ENCODE measurements at regions not wholly inside any gene's neighbourhood (a gene's known extent, or its start where the extent isn't known, plus 50 kb on each side); places are given as distances from the start of the nearest gene placed in this dataset.

DNA sequence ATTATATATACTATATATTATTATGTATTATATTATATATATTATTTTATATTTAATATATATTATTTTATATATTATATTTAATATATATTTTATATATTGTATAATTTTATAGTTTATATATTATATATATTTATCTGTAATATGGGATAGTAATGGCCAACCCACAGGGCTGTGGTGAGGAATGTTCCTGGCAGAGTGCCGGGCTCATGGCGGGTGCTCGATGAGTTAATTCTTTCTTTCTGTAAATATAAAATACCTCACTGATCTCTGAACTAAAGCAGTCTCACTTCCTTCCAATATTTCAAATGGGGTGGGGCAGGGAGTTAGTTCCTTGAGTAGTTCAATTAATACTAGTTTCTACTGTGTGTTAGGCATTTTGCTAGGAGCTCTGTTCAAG lies 389.4 kb downstream of the TSN start:
- Histone ChIP-seq H2AFZ (ENCODE audit: low read depth, low read length) (no peak overlapping the region), H3K4me3 (ENCODE audit: insufficient read depth, low read depth, low read length) (no peak overlapping the region), H3K27me3 (ENCODE audit: insufficient read depth, low read length) (no peaks in the 10 kb centered on the region), H3K9me3 (ENCODE audit: insufficient read depth, low read depth, low read length) (no peaks in the 10 kb centered on the region), H4K20me1 (ENCODE audit: insufficient read depth, low read length) (no peaks in the 10 kb centered on the region), H3K9ac (ENCODE audit: low read length) (no peak overlapping the region), H3K4me1 (ENCODE audit: insufficient read depth, low read length) (no peaks in the 10 kb centered on the region), H3K79me2 (ENCODE audit: insufficient read depth, low read length) (no peaks in the 10 kb centered on the region), H3K27ac (ENCODE audit: low read depth, low read length) (no peak overlapping the region), H3K4me2 (ENCODE audit: low read length) (no peak overlapping the region), H3K36me3 (ENCODE audit: insufficient read depth, low read length) (no peaks in the 10 kb centered on the region)
- no peak for FAIRE-seq
- no peaks in the 10 kb centered on the region for H3K4me1 Mint-ChIP-seq (ENCODE audit: low read depth, unreplicated experiment)
- TF ChIP-seq EZH2 (IDR thresholded peaks at IDR 0.05; ENCODE audit: insufficient read depth, low read length) (no peak), CTCF (IDR thresholded peaks at IDR 0.05; ENCODE audit: insufficient read depth, low read depth, low read length) (no peak)
- no peaks in the 10 kb centered on the region for H3K36me3 Mint-ChIP-seq (ENCODE audit: low read depth, unreplicated experiment)
- H3K4me3 Mint-ChIP-seq (ENCODE audit: unreplicated experiment), result no peak overlapping the region
- no peak for DNase-seq (ENCODE audit: low read depth)
- peaks cover 1% of the 10 kb centered on the region for H3K9me3 Mint-ChIP-seq (ENCODE audit: unreplicated experiment)
- H3K27ac Mint-ChIP-seq (ENCODE audit: unreplicated experiment), result no peak overlapping the region
- no peaks in the 10 kb centered on the region for H3K27me3 Mint-ChIP-seq (ENCODE audit: low read depth, unreplicated experiment)

DNA sequence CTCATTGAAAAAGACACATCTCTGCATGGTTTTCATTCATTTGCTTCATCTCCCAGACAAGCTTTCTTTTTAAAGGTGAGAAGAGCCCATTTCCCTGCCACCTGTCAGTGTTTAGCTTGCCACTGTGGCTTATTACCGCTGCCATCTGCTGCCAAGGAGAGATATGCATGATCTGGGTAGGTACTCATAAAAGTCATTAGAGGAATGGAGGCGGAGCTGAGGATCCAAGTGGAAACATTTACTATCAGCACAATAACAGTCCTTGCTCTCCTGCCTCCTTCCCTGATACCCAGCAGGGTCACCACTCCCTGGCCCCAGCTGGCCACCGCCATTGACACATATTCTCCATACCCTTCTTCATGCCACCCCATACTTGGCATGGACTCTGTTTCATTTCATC lies 390.4 kb downstream of the TSN start:
- TF ChIP-seq EZH2 (IDR thresholded peaks at IDR 0.05; ENCODE audit: insufficient read depth, low read length), result no peak
- TF ChIP-seq CTCF (IDR thresholded peaks at IDR 0.05; ENCODE audit: insufficient read depth, low read depth, low read length), result no peak
- Mint-ChIP-seq H3K9me3 (ENCODE audit: unreplicated experiment) (peaks cover 1% of the 10 kb centered on the region), H3K4me3 (ENCODE audit: unreplicated experiment) (no peak overlapping the region), H3K27me3 (ENCODE audit: low read depth, unreplicated experiment) (peaks cover 2% of the 10 kb centered on the region), H3K36me3 (ENCODE audit: low read depth, unreplicated experiment) (no peaks in the 10 kb centered on the region), H3K4me1 (ENCODE audit: low read depth, unreplicated experiment) (no peaks in the 10 kb centered on the region), H3K27ac (ENCODE audit: unreplicated experiment) (no peak overlapping the region)
- Histone ChIP-seq H3K27me3 (ENCODE audit: insufficient read depth, low read length) (no peaks in the 10 kb centered on the region), H4K20me1 (ENCODE audit: insufficient read depth, low read length) (no peaks in the 10 kb centered on the region), H3K79me2 (ENCODE audit: insufficient read depth, low read length) (no peaks in the 10 kb centered on the region), H3K27ac (ENCODE audit: low read depth, low read length) (no peak overlapping the region), H3K36me3 (ENCODE audit: insufficient read depth, low read length) (no peaks in the 10 kb centered on the region), H3K9ac (ENCODE audit: low read length) (no peak overlapping the region), H3K4me1 (ENCODE audit: insufficient read depth, low read length) (no peaks in the 10 kb centered on the region), H3K4me3 (ENCODE audit: insufficient read depth, low read depth, low read length) (no peak overlapping the region), H3K4me2 (ENCODE audit: low read length) (no peak overlapping the region), H2AFZ (ENCODE audit: low read depth, low read length) (no peak overlapping the region), H3K9me3 (ENCODE audit: insufficient read depth, low read depth, low read length) (no peaks in the 10 kb centered on the region)
- FAIRE-seq (no peak), DNase-seq (ENCODE audit: low read depth) (no peak)

GRCh38 chr2:122148128-122148767 lies 392.8 kb downstream of the TSN start:
- Histone ChIP-seq H4K20me1 (ENCODE audit: insufficient read depth, low read length) (no peaks in the 10 kb centered on the region), H3K27me3 (ENCODE audit: insufficient read depth, low read length) (no peaks in the 10 kb centered on the region), H3K4me2 (ENCODE audit: low read length) (no peak overlapping the region), H3K27ac (ENCODE audit: low read depth, low read length) (no peak overlapping the region), H3K79me2 (ENCODE audit: insufficient read depth, low read length) (no peaks in the 10 kb centered on the region), H3K9ac (ENCODE audit: low read length) (no peak overlapping the region), H3K9me3 (ENCODE audit: insufficient read depth, low read depth, low read length) (no peaks in the 10 kb centered on the region), H3K36me3 (ENCODE audit: insufficient read depth, low read length) (no peaks in the 10 kb centered on the region), H3K4me1 (ENCODE audit: insufficient read depth, low read length) (no peaks in the 10 kb centered on the region), H2AFZ (ENCODE audit: low read depth, low read length) (no peak overlapping the region), H3K4me3 (ENCODE audit: insufficient read depth, low read depth, low read length) (no peak overlapping the region)
- DNase-seq (ENCODE audit: low read depth), result no peak
- Mint-ChIP-seq H3K4me3 (ENCODE audit: unreplicated experiment) (no peak overlapping the region), H3K27ac (ENCODE audit: unreplicated experiment) (no peak overlapping the region), H3K9me3 (ENCODE audit: unreplicated experiment) (no peaks in the 10 kb centered on the region), H3K4me1 (ENCODE audit: low read depth, unreplicated experiment) (no peaks in the 10 kb centered on the region), H3K36me3 (ENCODE audit: low read depth, unreplicated experiment) (no peaks in the 10 kb centered on the region), H3K27me3 (ENCODE audit: low read depth, unreplicated experiment) (peaks cover 11% of the 10 kb centered on the region)
- no peak for TF ChIP-seq CTCF (IDR thresholded peaks at IDR 0.05; ENCODE audit: insufficient read depth, low read depth, low read length)
- TF ChIP-seq EZH2 (IDR thresholded peaks at IDR 0.05; ENCODE audit: insufficient read depth, low read length), result no peak
- FAIRE-seq, result no peak
